ENCODE measurements at regions not wholly inside any gene's neighbourhood (a gene's known extent, or its start where the extent isn't known, plus 50 kb on each side); places are given as distances from the start of the nearest gene placed in this dataset.

DNA sequence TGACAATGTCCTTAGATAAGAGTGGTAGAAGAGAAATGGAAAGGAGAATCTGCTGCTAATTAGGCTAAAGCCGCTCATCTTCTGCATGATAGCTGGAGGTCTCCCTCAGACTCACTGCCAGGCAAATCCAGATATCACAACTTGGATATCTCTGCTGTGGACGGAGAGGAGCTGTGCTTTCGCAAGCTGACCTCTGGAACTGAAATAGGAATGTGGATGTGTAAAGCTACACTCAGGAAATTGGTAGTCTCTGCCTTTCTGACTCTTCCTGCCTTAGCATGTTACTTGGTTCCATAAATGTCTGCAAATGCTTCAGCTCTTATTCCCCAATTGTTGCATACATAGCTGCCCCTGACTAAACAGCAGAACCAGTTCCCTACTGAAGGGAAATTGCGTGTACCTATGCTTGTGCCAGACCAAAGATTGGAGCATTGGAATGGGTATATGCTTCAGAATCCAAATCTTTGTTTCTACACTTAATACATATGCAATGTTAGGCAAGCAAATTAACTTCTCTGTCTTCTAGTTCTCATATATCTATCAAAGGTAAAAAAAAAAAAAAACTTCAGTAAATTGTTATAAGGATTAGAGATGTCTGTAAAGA lies 74.7 kb upstream of the ROBO2 start:
- Histone ChIP-seq H3K27me3 (no peaks in the 10 kb centered on the region), H3K36me3 (no peaks in the 10 kb centered on the region)
- intact Hi-C loops (cut with DNase I; ENCODE audit: low total_unique reads), result no loop called here

DNA sequence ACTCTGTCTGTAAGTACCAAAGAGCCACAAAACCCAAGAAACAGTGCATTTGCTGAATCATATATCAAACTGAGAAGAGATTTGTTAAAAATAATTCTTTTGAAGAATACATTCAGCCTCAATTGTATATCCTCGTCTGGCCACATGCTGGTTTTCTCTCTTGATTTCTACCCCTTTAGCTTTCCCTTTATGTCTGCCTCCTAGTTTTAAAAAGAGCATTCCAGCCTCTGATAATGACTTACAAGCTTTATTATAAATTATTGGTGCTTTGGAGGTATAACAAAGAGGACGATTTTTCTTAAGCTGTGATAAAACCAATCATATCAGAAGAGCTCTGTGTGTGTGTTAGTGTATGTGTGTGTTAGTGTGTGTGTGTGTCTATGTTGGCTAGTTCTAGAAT lies 70.4 kb upstream of the ROBO2 start:
- H3K4me3 ChIP-seq, result no peak overlapping the region
- TF ChIP-seq, protein P1, sequence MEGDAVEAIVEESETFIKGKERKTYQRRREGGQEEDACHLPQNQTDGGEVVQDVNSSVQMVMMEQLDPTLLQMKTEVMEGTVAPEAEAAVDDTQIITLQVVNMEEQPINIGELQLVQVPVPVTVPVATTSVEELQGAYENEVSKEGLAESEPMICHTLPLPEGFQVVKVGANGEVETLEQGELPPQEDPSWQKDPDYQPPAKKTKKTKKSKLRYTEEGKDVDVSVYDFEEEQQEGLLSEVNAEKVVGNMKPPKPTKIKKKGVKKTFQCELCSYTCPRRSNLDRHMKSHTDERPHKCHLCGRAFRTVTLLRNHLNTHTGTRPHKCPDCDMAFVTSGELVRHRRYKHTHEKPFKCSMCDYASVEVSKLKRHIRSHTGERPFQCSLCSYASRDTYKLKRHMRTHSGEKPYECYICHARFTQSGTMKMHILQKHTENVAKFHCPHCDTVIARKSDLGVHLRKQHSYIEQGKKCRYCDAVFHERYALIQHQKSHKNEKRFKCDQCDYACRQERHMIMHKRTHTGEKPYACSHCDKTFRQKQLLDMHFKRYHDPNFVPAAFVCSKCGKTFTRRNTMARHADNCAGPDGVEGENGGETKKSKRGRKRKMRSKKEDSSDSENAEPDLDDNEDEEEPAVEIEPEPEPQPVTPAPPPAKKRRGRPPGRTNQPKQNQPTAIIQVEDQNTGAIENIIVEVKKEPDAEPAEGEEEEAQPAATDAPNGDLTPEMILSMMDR (IDR thresholded peaks at IDR 0.05), result no peak
- no peak for DNase-seq

More for the DNA sequence above, 74.7 kb upstream of the ROBO2 start:
- Histone ChIP-seq H3K4me1 (no peaks in the 10 kb centered on the region), H3K4me3 (no peak overlapping the region), H3K9me3 (no peaks in the 10 kb centered on the region), H3K27ac (no peak overlapping the region)
- DNase-seq, result no peak
- TF ChIP-seq, protein P1 (IDR thresholded peaks at IDR 0.05), result no peak

GRCh38 chr3:76969996-76970615 lies 69.8 kb upstream of the ROBO2 start:
- DNase-seq, result no peak
- Histone ChIP-seq H3K27me3 (no peaks in the 10 kb centered on the region), H3K4me3 (no peak overlapping the region), H3K9me3 (no peaks in the 10 kb centered on the region), H3K36me3 (no peaks in the 10 kb centered on the region), H3K4me1 (no peaks in the 10 kb centered on the region), H3K27ac (no peak overlapping the region)
- intact Hi-C loops (cut with DNase I; ENCODE audit: low total_unique reads), result no loop called here
- TF ChIP-seq, protein P1 (IDR thresholded peaks at IDR 0.05), result no peak

More for the DNA sequence above, 70.4 kb upstream of the ROBO2 start:
- H3K27me3 ChIP-seq, result no peaks in the 10 kb centered on the region
- H3K27ac ChIP-seq, result no peak overlapping the region
- H3K36me3 ChIP-seq, result no peaks in the 10 kb centered on the region
- no peaks in the 10 kb centered on the region for H3K9me3 ChIP-seq
- intact Hi-C loops (cut with DNase I; ENCODE audit: low total_unique reads), result no loop called here
- no peaks in the 10 kb centered on the region for H3K4me1 ChIP-seq

- Histone ChIP-seq H3K27me3 (no peaks in the 10 kb centered on the region), H3K4me1 (no peaks in the 10 kb centered on the region), H3K27ac (no peak overlapping the region), H3K9me3 (no peaks in the 10 kb centered on the region), H3K4me3 (no peak overlapping the region), H3K36me3 (no peaks in the 10 kb centered on the region)
- DNase-seq, result no peak
- intact Hi-C loops (cut with DNase I; ENCODE audit: low total_unique reads), result no loop called here
- TF ChIP-seq, protein P1 (IDR thresholded peaks at IDR 0.05), result no peak
These were observed 67.1 kb upstream of the ROBO2 start for GRCh38 chr3:76972624-76973296.

- H3K27ac ChIP-seq, result no peak overlapping the region
- H3K4me3 ChIP-seq, result no peak overlapping the region
- no peaks in the 10 kb centered on the region for H3K9me3 ChIP-seq
- no peaks in the 10 kb centered on the region for H3K4me1 ChIP-seq
- intact Hi-C loops (cut with DNase I; ENCODE audit: low total_unique reads), result no loop called here
- H3K27me3 ChIP-seq, result no peaks in the 10 kb centered on the region
- H3K36me3 ChIP-seq, result no peaks in the 10 kb centered on the region
- TF ChIP-seq, protein P1 (IDR thresholded peaks at IDR 0.05), result no peak
- no peak for DNase-seq
These were observed 62.9 kb upstream of the ROBO2 start for GRCh38 chr3:76976996-76977395.

Data from tibial artery (tissue), 4 donors.